Lower leg skin (tissue), 3 donors: ENCODE measurements at regions not wholly inside any gene's neighbourhood (a gene's known extent, or its start where the extent isn't known, plus 50 kb on each side); places are given as distances from the start of the nearest gene placed in this dataset.

Experiments
- POLR2A ChIP-seq, 2 donors: fragments of 450-650 bp; IDR thresholded peaks; one replicate each; pipeline ENCODE4 v1.6.1; 2016 to 2017; ENCODE audit warnings: antibody characterized with exemption in 2 of 2, mild to moderate bottlenecking in 1 of 2, moderate library complexity in 1 of 2
- TF ChIP-seq, protein P1 (sequence below), 3 donors: fragments of 450-650 bp; IDR thresholded peaks; one replicate each; pipeline ENCODE4 v1.5.1; 2016; ENCODE audit warnings: antibody characterized with exemption in 3 of 3, mild to moderate bottlenecking in 3 of 3, moderate library complexity in 2 of 3

DNA sequence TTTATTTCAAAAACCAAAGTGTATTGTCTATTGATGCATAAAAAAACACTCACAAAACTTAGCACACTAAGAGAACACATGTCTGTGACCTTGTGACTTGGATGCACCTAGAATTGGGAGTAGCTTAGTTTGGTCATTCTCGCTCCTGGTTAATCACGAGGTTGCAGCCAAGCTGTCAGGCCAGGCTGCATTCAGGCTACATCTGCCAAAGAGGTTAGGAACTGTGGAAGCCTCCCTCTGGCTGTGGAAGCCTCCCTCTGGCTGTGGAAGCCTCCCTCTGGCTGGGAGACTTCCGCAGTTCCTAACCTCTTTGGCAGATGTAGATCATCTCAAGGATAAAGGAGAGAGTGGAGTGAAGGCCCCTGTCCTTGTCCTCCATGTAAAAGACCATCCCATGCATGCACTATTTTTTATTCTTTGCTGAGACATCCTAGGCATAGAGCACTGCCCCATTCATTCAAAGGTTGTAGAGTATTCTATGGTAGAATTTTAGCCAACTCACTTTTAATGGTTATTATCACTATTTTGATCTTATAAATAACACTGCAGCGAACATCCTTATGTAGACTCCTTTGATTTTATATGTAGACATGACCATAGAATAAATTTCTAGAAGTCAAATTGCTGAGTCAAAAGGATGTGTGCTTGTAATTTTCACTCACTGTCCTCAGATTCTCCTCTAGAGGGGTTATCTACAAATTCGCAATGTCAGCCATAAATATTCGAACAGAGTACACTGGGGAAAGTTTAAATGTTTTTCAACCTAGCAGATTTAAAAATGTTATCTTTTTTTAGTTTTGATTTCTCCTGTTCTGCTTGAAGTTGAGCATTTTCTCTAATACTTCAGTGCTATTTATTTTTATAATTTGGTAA lies 63.0 kb upstream of the IGLL5 start:
- TF ChIP-seq, protein P1, sequence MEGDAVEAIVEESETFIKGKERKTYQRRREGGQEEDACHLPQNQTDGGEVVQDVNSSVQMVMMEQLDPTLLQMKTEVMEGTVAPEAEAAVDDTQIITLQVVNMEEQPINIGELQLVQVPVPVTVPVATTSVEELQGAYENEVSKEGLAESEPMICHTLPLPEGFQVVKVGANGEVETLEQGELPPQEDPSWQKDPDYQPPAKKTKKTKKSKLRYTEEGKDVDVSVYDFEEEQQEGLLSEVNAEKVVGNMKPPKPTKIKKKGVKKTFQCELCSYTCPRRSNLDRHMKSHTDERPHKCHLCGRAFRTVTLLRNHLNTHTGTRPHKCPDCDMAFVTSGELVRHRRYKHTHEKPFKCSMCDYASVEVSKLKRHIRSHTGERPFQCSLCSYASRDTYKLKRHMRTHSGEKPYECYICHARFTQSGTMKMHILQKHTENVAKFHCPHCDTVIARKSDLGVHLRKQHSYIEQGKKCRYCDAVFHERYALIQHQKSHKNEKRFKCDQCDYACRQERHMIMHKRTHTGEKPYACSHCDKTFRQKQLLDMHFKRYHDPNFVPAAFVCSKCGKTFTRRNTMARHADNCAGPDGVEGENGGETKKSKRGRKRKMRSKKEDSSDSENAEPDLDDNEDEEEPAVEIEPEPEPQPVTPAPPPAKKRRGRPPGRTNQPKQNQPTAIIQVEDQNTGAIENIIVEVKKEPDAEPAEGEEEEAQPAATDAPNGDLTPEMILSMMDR (IDR thresholded peaks at IDR 0.05) = no peak
- no peak for TF ChIP-seq POLR2A (IDR thresholded peaks at IDR 0.05)
